GF-D8 (cell line): ENCODE measurements at regions not wholly inside any gene's neighbourhood (a gene's known extent, or its start where the extent isn't known, plus 50 kb on each side); places are given as distances from the start of the nearest gene placed in this dataset.
"Not testable (repeated sequence)": the region's sequence is repeated elsewhere in the genome, so short reads cannot be mapped to it uniquely, and the experiment has no call there.

Source experiments
- DNase-seq: peaks from one replicate; lab custom pipeline; 2025; lab: John Stamatoyannopoulos, UW

DNA sequence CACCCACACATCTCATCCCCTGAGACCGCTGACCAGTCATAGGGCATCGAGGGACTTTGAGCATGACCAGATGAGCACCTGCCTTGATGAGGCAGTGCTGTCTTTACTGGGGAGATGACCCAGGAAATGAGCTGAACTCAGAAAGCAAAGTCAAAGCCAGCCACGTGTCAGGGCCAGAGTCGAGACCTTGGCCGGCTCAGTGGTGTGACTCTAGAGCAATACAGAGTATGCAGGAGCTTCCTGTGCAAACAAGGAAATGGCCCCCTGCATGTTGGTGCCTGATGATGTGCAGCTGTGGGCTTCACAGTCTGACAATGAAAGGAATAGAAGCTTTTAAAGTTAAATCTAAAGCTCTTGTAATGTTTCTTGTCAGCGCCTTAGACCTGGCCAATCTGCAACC is 332.9 kb downstream of the PCNX1 start:
- no peak for DNase-seq

DNA sequence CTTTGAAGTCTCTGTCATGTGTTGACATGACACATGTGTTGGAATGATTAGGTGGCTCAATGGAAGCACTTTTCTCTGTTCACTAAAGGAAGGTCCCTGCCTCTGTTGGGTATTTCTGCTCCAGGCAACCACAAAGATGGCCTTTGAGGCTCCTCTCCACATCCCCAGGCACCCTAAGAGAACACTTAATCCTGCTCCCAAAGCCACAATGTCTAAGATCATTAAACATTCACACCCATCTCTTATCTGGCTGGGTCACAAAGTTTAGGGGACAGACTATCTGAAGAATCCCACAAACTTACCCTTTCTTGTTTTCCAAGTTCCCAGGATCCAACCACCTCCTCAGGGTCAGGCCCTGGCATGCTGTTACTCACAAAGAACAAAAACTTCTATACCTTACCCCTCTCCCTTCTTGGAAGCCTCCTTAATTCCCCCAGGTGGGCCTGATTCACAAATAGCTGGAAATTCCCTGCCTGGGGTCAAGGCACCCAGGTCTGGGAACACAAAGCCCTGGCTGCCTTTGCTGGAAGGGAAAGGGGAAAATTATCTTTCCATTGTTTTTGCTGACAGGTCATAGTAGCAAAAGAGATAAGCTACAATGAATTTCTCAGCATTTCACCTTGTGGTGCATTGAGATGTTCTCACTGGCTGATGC is 333.7 kb downstream of the PCNX1 start:
- DNase-seq, result no peak

DNA sequence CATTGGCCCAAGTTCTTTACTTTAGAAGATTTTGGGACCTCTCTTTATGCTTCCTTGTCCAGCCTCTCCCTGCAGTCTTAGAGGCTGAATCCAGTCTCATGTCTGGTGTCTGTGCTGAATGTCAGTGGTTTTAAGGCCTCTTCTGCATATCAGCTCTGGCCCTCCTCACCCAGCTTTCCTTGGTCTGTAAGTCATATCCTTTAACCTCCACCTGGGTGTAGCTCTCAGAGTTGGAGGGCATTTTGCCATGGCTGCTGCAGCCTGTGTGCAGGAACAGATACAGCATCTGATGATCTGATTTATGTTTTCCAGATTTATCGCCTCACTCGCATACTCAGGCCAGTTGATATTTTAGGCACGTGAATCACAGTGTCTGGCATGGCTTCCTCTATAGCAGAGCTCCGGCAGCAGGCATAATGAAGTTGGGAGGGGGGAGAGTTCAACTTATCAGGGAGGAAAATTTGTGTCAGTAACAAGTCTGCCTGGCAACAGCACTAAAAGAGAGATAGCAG is 335.0 kb downstream of the PCNX1 start:
- DNase-seq, result no peak

DNA sequence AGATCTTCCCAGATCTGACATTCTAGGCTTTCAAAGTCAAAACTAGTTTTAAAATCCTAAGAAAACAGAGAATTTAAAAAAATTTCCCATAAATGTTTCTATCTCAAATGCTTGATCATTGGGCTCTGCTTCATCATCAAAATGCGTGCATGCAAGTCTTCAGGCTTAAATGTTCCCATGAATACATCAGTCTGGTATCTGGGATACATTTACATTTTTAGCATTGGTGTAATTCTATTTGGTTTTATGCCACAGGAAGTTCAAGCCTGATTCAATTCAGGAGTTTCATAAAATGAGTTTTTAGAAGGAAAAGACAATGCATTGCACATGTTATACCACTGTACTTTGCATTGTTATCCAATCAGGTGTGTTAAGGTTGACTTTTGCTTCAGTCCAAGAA is 336.4 kb downstream of the PCNX1 start:
- no peak for DNase-seq

DNA sequence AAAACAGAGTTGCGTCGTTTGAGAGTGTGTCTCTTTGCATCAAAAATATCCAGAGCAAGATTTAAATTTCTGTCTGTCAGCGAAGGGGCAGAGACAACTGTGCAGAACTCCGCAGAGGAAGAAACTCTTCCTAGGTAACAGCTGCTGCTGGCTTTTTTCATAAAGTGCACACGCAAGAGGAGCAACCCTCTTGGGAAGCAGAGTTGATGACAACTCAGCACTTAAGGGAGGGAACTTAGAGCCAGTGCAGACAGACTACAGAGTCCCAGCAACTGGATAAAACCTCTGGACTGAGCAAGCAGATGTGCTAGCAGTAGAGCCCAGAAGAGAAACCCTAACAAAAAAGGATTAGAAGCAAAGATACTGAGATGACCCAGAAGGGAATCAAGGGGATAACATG is 337.1 kb downstream of the PCNX1 start:
- DNase-seq, result no peak

DNA sequence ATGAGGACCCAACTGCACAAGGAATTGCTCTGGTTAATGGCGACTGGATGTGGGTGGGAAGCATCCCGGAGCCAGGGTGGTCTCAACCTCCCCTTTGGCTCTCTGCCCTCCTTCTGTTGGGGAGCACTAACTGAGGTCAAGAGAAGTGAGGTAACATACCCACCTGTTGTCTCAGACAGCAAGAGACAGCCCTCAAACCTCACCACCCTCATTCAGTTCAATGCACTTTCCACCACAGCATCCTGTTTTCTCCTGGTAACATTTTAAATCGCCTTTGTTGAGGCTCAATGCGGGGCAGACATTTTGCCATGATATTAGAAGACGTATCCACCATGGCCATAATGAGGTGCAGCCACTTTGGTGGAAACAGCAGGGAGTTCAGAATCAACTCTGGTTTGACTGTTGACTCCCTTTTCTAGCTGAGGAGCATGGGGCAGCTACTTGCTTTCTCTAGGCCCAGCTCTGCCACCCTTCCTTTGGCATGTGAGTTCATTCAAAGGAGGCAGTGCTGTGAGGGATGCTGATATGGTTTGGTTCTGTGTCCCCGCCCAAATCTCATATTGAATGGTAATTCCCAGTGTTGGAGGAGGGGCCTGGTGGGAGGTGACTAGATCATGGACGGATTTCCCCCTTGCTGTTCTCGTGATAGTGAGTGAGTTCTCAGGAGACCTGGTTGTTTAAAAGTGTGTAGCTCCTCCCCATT is 338.6 kb downstream of the PCNX1 start:
- no peak for DNase-seq

DNA sequence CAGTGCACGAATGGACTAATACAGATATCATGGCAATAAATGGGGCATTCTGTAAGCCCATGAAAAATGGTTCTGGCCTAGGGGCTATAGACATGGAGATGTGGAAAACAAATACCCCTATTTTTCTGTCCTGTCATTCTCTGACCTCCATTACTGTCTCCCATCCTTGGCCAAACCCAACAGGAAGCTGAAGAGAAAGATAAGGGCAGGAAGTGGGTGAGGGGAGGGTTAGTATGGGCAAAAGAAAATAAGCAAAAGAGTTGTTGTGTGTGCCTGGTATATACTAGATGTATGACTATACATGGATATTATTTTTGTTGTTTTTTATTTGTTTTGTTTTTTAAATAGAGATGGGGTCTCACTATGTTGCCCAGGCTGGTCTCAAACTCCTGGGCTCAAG is 339.3 kb downstream of the PCNX1 start:
- DNase-seq, result no peak

DNA sequence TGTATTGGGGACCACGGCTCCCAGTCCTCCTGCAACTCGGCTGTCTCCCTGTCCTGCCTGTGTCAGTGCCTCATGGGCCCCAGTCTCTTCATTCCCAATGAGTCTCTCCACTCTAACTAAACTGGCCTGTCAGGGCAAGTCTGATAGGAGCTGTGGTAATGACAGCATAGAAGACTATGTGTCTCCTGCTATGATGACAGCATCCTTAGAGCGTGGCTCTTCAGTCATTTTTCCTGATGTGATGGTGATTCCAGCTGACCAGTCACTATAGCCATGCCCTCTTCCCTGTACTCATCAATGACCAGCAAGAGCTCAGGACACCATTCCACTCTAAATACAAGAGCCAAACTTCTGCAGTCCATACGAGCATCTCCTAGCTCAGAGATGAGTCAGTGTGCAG is 339.8 kb downstream of the PCNX1 start:
- DNase-seq, result no peak

DNA sequence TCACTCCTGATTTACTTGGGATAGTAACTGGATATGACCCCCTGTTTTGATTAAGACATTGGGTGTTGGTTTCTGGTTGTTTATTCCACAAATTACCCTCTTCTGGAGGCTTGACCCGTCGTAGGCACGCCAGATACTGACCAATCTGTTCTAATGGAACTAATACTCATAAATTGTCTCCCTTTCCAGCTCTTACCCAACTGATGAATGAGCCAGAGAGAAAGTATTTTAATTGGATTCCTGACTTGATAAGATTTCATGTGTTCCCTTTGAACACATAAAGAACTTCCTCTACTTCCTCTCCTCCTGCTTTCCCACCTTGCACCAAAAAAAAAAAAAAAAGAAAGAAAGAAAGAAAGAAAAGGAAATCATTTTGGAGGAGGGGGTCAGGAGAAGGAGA is 340.9 kb downstream of the PCNX1 start:
- DNase-seq, result no peak

DNA sequence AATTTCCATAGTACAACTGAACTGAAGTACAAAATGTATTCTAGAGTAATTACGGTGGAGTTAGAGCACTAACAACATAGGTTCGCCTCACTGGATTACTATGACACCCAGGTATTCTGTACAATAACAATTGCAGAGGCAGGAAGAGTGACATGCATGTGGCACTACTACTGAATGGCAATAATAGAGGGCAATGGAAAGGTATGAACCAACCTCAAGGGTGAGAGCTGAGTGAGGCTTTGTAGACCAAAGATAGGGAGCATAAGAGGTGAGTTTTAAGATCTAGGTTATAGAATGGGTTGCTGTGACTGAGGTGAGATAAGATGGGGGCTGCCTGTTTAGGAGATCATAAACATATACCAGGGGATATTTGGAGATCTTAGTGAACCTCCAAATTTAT is 343.1 kb downstream of the PCNX1 start:
- DNase-seq, result no peak

DNA sequence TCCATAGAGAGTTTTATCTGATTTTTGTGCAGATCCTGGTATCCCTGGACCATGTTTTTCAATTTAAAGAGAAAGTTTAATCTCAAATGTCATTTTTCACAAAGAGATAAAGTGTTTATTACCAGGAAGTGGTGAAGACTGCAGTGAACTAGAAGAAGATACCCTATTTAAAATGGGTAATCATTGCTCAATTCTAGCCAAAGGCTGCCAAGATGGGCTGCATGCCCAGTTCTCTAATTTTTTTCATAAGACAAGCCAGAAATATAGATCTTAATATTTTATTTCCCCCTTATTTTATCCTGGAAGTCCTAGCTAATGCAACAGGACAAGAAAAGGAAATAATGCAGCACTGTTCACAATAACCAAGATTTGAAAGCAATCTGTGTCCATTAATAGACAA is 343.5 kb downstream of the PCNX1 start:
- DNase-seq, result no peak

DNA sequence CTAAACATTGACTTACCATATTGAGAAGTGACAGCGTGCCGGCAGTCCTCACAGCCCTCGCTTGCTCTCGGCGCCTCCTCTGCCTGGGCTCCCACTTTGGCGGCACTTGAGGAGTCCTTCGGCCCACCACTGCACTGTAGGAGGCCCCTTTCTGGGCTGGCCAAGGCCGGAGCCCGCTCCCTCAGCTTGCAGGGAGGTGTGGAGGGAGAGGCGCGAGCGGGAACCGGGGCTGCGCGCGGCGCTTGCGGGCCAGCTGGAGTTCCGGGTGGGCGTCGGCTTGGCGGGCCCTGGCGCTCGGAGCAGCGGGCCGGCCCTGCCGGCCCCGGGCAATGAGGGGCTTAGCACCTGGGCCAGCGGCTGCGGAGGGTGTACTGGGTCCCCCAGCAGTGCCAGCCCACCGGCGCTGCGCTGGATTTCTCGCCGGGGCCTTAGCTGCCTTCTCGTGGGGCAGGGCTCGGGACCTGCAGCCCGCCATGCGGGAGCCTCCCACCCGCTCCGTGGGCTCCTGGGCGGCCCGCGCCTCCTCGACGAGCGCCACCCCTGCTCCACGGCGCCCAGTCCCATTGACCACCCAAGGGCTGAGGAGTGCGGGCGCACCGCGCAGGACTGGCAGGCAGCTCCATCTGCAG is 346.9 kb downstream of the PCNX1 start:
- DNase-seq, result not testable (repeated sequence)

DNA sequence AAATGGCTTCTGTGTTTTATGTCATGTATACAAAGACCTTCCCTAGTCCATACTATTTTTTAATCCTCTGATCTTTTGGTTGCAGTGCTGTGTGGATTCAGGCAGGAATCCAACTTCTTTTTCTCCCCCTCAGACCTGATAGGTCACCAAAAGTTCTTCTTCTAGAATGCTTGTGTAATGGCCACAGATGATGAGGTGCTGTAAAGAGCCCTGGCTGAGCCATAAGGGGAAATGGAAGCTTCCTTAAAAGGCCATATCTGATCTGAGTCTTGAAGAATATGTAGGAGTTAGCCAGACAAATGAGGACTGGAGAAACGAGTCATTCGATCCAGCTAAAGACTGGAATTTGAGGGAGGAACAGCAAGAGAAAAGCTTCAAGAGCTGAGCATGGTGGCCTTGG is 353.9 kb downstream of the PCNX1 start:
- no peak for DNase-seq

DNA sequence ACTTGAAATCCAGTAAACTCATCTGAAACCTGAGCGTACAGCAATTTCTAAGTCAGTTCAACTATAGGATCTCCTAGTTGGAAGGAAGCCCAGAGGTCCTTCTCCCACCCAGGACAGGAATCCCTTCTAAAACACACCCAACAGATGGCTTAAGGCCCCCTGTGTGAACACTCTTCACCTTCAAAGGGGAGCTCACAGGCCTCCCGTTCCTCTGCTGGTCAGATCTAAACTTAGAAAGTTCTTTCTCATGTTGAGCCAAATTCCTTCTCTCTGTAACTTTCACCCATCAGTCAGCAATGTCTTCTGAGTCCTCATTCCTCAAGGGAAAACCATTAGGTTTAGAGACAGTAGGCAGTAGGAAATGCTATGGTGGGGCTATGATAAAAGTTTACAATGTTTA is 355.2 kb downstream of the PCNX1 start:
- no peak for DNase-seq

DNA sequence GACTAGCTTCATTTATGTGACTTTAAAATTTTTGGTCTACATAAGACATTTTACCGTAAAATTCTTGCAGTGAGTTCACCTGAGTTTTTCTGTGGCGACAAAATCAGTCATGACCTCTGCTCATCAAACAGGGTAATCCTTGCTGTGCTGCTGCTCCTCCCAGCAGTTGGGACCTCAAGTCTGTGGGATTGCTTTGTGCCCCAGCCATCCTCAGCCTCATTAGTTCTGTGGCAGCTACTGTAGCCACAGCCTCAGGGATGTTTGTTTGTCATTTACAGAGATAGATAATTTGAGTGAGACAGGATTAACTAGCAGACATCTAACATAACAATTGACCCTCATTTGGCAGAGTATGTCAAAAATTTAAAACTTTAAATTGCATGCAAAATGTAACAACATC is 357.0 kb downstream of the PCNX1 start:
- DNase-seq, result no peak

DNA sequence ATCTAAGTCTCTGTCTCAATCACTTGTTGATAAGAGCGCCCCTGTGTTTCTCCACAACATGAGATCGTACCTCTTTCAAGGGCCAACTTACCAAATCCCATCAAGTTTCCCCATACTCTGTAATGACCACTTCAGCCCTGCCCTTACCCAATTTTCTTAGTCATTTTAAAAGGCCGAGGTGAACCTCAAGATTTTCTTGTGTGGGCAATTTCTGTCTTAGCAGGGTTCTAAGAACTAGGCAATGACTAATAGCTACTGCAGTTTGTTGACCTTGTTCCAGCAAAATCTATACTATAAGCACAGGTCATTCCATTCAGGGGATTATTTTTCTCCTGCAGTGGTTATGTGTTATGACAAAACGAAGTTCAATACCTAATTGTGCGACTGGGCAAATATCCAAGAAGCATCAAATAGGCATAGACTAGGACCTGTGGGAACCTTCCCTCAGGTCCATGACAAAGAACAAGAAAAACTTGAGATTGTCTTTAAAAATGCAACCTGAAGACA is 359.8 kb downstream of the PCNX1 start:
- no peak for DNase-seq

DNA sequence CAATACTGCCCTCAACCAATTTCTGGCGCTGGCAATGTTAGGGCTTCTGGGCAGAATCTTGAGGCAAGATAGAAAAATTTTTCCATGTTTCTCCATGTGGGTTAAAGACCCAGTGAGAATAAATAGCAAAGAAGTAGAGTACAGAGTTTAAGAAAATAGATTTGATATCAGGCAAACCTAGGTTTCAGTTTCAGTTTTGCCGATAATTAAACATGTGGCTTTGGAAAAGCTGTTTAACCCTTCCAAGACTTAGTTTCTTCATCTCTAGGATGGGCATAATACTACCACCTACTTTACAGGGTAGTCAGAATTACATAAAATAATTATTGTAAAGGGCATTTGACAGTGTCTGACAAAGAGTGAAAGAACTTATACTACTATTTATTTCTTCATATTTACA is 360.4 kb downstream of the PCNX1 start:
- no peak for DNase-seq

DNA sequence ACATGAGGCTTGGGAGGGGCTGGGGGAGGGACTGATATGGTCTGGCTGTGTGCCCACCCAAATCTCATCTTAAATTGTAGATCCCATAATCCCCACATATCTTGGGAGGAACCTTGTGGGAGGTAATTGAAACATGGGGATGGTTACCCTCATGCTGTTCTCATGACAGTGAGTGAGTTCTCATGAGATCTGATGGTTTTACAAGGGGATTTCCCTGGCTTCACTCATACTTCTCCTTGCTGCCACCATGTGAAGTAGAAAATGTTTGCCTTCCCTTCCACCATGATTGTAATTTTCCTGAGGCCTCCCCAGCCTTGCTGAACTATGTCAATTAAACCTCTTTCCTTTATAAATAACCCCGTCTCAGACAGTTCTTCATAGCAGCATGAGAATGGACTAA is 362.9 kb downstream of the PCNX1 start:
- DNase-seq, result no peak

DNA sequence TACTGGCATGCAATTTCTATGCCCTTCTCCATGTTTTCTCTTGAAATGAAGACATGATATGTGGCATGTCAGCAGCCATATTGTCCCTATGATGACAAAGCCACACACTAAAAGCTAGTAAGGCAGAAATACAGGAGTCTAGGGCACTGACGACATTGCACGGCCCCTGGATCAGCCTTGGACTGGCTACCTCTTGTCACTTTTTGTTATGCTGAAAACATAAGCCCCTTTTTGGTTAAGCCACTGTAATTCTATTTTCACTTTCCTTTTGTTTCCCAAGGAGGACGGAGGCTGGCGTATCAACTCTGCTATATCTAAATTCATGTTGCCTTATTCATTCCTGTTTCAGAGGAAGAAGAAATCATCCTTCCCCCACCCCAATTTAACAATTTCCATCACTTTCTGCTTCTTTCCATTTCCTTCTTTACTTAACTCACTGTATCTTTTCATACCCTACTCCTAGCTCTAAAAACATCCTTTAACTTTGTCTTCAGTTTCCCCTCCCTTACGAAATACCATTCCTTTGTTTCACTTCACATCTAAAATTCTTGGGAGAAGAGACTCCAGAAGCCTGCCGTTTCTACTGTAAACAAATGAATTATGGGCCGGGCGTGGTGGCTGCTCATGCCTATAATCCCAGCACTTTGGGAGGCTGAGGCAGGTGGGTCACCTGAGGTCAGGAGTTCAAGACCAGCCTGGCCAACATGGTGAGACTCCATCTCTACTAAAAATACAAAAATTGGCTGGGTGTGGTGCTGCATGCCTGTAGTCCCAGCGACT is 364.1 kb downstream of the PCNX1 start:
- no peak for DNase-seq

DNA sequence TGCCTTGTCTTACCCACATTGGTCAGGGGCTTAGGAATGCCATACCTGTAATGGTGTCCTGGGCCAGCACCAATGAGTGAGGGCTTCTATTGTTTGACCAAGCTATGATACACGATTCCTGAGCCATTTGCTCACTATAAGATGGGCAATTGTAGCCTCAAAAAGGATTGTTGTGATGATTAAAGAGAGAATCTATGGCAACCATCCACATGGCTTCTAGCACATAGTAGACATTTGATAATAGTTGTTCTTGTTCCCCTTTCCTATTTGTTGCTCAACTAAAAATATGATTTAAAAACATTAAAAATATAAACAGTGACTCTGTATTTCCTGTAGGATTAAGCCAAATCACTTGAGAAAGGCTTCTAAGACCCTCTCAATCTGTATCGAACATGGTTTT is 366.1 kb downstream of the PCNX1 start:
- DNase-seq, result no peak

DNA sequence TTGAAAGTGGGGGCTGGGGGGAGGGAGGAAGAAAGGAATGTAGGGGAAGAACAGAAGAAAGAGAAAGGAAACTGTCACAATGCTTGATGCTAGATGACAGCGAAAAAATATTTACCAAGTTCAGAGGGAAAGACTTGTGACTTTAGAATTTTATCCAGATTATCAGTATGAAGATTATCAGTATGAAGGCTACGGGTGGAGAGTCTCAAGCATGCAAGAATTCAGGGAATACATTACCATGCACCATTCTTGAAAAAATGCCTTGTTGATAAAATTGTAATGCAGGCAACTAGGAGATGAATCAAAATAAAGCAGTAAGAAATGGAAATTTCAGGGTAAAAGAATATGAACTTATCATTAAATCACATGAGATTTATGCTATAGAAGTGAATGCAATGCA is 376.8 kb downstream of the PCNX1 start:
- DNase-seq, result no peak

DNA sequence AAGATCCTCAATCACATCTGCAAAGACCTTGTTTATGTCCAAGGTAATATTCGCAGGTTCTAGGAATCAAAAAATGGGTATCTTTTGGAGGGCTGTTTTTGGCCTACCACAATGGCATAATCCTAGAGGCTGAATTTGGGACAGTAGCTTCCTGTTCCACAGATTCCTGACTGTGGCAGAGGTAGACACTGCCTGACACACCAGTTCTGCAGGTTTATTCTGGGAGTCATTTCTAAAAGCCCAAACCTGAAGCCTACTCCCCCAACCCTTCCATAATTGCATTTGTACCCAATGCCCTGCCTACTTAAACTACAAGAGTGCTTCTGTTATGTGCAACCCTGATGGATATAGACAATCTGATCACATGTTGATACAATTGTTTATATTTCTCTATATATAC is 378.9 kb downstream of the PCNX1 start:
- no peak for DNase-seq
